CMK (cell line): ENCODE measurements at regions not wholly inside any gene's neighbourhood (a gene's known extent, or its start where the extent isn't known, plus 50 kb on each side); places are given as distances from the start of the nearest gene placed in this dataset.
A peak's percentile ranks its signal among the peaks of the same experiment; 100 is the strongest.
"Not testable (repeated sequence)": the region's sequence is repeated elsewhere in the genome, so short reads cannot be mapped to it uniquely, and the experiment has no call there.

Source experiments
- DNase-seq: peaks from one replicate; pipeline ENCODE4 v3.0.0-alpha.2; 2010; ENCODE audit warnings: low read depth

DNA sequence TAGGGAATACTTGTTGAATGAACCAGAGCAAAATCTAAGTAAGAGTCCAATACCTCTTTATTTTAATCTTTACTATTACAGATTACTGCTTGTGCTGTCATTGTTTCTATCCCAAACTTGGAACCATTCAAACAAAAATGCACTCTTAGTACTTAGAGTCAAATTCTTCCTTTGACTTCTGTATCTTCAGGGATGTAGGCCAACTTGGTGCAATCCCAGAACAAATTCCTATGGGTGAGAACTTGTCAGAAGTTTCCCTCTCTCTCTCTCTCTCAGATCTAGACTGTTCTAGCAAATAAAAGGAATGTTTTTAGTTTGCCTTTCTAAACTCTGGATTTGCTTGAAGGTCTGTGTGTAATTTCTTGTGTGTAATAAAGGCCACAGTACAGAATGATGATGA is 329.0 kb upstream of the TMTC4 start:
- DNase-seq = no peak

- DNase-seq = no peak
Measured at GRCh38 chr13:100989392-100989791, 314.8 kb upstream of the TMTC4 start.

DNA sequence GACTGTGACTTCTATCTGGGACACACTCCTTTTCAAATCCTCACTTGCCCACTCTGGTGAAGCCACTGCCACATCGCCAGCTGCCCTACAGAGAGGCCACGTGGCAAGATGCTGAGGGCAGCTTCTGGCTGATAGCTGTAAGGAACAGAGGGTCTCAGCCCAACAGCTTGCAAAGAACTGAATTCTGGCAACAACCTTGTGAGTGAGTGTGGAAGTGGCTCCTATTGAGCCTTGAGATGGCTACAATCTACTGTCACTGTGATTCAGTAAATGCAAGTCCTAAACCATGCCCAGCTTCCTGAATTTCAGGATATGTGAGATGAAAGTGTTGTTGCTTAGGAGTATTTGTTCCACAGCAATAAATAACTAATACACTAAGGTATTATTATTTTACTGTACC is 314.3 kb upstream of the TMTC4 start:
- DNase-seq = no peak

DNA sequence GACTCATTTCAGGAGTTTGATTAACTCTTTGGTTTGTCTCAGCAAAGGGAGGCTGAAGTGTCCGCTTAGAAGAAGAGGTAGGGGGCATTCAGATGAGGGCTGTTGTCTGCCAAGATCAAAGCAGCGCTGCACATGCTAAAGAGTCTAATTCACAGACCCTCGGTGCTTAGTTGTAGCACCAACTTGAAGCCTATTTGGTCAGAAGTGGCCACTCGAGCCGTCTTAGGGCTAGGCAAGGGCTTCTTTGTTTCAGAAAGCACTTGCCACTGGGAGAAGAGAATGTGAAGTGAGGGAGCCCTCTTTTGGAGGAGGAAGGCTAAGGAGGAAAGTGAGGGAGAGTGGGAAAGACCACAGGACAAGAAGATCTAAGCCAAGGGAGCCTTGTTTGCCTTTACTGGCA is 313.4 kb upstream of the TMTC4 start:
- DNase-seq = no peak

GRCh38 chr13:100986571-100986970 is 312.0 kb upstream of the TMTC4 start:
- DNase-seq = no peak

DNA sequence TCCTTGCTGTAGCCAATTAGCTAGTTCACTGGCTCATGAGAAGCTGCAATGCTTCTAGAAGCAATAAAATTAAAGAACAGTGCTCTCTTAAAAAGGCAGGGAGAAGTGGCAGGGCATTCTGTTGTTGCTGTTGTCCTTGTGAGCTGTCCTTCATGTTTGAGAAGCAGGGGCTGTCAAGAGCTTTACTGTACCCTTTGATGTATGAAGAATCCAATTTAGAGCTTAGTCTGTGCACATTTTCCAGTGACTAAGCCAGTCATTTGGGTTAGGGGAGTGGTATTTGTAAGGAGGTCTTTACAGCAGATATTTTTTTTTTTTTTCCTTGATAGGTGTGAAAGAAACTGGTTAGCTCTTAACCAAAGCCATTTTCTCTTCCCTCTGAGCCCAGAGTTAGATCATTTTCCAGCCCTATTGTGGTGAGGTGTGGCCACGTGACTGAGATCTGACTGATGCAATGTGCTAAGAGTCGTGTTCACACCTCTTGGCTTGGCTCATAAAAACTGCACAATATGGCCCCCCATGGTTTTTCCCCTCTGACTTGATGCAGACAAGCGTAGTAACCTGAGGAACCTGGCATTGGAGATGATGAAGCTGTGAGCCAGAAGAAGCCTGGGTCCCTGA is 309.6 kb upstream of the TMTC4 start:
- no peak for DNase-seq

- no peak for DNase-seq
Measured at GRCh38 chr13:100983111-100983510, 308.5 kb upstream of the TMTC4 start.

DNA sequence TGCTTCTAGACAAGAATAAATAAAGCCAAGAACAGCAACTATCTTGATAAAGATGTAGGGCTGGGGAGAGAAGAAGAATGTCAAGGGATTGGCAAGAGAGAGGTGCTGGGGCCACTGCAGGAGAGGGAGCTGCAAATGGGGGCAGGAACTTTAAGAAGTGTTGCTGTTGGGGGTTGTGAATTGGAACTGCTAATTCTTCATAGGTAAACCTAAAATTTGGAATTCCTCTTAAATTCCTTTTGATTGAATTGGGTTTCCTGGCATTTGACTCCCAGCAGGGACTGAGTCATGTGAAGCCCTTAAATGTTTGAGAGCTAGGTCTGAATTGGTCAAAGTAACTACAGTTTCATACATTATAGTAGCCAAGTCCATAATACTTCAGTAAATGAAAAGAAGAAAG is 305.6 kb upstream of the TMTC4 start:
- no peak for DNase-seq

GRCh38 chr13:100977841-100978240 is 303.2 kb upstream of the TMTC4 start:
- no peak for DNase-seq

DNA sequence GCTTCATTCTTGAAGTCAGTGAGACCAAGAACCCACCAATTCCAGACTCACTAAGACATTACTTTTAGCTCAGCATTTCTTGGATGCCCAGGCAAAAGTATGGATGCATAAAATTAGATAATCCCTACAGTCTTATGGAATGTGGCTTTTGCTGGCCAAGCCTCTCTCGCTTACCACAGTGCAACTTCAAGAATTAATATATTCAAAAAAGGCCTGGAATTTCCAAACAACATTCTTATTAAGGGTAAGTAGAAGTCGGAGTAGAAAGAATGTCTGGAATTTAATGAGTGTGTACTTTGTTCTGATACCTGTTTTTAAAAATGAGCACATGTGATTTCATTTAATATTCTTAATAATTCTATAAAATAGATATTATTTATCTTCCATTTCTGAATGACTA is 302.4 kb upstream of the TMTC4 start:
- no peak for DNase-seq

DNA sequence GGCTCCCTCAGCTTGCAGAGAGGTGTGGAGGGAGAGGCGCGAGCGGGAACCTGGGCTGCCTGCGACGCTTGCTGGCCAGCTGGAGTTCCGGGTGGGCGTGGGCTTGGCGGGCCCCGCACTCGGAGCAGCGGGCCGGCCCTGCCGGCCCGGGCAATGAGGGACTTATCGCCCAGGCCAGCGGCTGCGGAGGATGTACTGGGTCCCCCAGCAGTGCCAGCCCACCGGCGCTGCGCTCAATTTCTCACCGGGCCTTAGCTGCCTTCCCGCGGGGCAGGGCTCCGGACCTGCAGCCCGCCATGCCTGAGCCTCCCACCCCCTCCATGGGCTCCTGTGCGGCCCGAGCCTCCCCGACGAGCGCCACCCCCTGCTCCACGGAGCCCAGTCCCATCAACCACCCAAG is 301.1 kb upstream of the TMTC4 start:
- DNase-seq = not testable (repeated sequence)

GRCh38 chr13:100962585-100962984 is 288.0 kb upstream of the TMTC4 start:
- no peak for DNase-seq

DNA sequence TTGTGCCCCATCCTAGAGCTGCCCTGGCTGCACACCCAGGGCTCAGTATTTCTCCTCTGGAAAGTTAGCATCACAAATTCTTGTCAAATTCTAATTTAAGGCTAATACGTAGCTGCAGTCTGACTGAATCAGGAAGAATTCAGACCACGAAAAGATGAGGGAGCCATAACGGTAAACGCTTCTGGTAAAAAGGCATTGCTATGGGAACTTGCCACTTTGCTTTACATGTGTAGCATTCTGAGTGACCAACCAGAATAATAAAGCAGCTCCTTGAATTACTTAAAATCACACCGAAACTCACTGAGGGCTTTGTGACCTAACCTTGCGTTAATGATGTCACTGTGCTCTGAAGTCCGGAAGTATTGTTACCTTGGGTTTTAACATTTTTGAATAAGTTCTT is 286.6 kb upstream of the TMTC4 start:
- no peak for DNase-seq

GRCh38 chr13:100958831-100959230 is 284.2 kb upstream of the TMTC4 start:
- no peak for DNase-seq

DNA sequence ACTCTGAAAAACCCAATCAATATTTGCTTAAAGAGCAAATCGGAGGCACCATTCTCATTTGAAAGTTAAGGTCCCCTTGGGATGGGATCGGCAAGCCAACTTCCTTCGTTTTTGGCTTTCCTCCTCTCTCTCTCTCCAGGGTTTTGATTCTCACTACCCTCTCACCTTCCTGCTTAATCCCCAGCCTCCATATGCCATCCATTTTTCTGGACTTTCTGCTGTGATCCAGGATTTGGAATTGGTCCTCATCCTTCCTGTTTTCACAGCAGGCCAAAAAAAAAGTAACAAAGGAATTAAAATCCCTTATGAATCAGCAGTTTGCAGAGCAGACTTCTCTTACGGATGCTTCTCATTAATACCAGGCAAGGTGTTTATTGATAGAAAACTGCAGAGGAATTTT is 283.1 kb upstream of the TMTC4 start:
- DNase-seq = no peak

DNA sequence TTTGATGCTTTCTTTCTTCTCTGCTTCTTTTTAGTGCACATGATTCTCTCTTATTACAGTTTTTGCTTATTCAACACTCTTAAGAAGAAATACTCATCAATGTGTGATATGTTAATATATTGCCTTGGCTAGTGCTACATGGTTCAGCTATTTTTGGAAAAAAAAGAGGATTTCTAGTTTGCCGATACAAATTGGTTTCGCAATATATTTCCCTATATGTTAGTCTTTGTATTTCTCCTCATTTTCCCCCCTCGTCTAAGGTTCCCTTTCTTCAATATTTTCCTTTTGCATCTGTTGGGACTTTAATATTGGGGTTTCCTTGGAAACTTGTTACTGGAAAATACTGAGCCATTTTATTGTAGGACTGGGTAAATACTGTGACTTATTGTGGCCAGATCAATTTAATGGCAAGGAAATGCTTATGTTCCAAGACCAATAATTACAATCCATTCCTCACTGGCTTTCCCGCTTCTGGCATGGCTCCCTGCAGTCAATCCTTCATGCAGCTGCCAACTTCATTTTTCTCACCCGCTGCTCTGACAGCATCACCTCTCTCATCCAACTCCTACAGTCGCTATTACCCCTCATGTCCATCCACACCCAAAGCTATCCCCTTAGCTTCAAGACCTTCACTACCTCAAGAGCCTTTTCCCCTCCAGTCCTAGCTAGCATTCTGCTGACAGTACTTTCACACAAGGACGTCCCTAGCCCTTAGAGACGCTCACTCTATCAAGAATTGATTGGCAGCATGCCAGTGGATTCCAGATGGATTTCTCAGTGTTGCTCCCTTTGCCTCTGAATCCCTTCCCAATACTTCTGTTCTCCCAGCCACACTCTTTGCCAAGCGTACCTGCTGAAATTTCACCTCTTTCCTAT is 280.1 kb upstream of the TMTC4 start:
- no peak for DNase-seq

DNA sequence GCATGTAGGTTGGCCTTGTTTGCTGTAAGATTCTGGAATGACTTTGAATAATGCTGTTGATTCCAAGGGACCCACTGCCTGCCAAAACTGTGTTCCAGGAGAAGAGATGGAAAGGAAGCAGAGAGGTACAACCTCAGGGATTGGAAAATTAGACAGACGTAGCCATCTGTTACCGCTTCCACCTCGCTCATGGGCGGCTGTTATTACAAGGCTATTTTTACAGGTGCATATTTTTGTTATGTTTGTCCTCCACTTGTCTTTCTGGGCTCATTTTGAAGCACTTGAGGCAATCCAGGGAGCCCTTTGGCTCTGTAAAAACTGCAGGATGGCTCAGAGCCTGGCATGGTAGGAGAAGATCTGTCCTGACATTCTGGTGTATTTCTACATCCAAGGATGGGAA is 276.4 kb upstream of the TMTC4 start:
- no peak for DNase-seq

DNA sequence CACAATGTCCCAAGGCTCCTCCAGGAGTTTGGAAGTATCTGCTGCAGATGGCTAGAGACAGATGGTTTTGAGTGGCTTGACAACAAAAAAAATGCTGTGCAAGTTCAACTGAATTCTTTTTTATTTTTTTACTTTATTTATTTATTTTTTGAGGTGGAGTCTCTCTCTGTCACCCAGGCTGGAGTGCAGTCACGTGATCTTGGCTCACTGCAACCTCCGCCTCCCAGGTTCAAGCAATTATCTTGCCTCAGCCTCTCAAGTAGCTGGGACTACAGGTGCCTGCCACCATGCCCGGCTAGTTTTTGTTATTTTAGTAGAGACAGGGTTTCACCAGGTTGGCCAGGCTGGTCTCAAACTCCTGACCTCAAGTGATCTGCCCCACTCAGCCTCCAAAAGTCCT is 274.3 kb upstream of the TMTC4 start:
- not testable (repeated sequence) for DNase-seq

DNA sequence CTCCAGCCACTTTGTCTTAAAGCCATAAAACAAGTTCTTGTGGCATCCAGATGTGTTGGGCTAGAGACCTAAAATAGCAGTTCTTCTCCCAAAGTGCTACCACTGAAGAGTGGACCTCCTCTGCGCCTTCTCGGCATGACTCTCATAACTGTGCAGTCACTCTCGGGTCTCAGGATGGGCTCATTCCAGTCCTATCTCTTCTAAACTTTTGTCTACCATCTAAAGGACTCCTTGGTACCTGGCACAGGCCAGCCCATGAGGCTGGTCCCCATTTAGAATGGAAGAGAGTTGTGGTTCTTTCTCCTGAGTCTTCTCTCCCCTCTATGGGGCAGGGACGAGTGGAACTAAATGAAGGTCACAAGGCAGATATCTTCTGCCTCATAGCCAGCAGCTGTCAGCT is 272.0 kb upstream of the TMTC4 start:
- DNase-seq = no peak

DNA sequence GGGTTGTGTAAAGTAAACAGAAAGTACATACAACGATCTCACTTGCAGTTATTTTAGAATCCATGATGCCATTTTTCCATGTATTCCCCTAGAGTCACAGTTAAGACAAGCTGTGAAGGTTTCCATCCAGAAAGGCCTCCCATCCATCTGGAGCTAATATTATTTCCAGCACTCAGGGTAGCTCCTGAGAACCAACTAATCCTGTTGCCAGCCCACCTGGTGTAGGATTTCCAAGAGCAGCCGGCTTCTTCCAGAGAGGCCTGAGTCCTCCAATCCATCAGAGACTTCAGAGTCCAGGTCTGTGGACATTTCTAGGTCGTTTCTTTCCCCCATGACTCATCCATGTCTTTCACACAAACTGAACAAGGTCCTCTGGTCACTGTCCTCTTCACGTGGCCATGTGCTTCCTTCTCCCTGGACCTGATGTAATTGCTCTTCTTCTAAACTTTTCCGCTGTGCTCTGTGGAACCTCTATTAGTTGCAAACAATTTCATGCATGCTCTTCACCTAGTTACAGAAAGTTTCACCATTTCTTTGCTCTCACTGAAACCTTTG is 270.3 kb upstream of the TMTC4 start:
- no peak for DNase-seq

DNA sequence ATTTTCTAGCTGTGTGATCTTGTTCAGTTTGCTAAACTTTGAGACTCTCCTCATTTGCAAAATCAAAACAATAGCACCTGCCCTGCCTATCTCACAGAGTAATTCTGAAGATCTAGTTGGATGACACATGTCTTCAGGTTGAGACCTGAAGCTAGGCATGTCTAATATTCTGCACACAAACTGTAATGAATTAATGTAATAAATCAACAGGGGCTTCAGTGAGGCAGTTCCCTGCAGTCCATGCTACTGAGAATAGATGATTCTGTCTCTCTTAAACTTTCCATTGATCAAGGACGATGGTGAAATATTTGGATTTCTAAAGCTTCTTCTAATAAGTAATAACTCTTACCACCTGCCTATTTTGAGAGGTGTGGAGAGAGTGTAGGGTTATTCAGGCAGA is 268.1 kb upstream of the TMTC4 start:
- no peak for DNase-seq

DNA sequence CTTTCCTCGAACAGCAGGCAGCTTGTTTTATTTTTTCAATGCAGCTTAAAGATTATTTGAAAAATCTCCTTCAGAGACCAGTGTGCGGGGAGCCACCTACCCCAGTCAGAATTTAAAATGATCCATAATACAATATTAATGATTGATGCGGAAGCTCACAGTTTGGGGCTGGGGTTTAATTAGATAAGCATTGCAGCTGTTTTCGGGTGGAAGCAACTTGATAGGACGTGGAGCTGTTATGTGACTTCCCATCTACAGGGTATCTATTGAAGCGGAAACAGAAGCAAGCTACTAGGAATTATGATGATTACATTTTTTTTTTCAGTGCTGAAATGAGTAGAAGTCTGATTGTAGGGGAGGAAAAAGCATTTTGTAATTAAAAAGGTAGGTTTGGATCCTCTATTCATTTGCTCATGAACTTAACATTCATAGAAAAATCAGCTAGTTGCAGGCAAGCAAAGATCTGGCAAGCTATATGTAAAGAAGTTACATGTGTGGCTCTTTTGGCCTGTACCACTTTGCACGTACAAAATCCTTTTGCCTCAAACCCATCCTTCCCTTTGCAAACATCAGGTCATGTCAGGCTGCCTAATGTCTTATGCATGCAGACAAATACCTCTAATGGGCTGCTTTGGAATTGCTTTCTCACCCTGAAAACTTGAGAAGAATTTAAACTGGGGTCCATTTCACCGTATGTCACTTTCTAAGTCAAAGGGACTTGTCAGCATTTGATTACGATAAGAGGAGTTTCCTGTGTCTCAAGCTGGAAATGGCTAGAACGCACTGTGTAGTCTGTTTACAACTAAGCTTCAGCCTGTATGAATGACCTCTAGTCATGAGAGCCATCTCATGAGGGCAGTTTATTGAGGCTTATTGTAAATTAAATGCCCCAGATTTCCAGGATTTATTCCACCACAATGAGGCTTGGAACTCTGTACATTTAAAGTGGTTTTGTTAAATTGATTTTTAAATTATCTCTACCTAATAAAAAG is 267.1 kb upstream of the TMTC4 start:
- peak; percentile 12 for DNase-seq
